Right lobe of liver (tissue), 6 donors: ENCODE measurements at regions not wholly inside any gene's neighbourhood (a gene's known extent, or its start where the extent isn't known, plus 50 kb on each side); places are given as distances from the start of the nearest gene placed in this dataset.

ENCODE experiments used
- ATAC-seq, 4 donors: fragments of 200-7000 bp; cut with Tn5 transposase; one replicate each; pipeline ENCODE4 v1.9.1; 2020; ENCODE audit warnings: mild to moderate bottlenecking in 4 of 4, moderate library complexity in 4 of 4
- DNase-seq, 3 donors: peaks; one replicate each; pipeline ENCODE4 v3.0.0-alpha.2; 2020
- H3K27ac ChIP-seq, 3 donors: fragments of 200-600 bp; one replicate each; pipeline ENCODE4 v1.8.0; 2022
- H3K27me3 ChIP-seq, 2 donors: fragments of 200-600 bp; one replicate each; pipeline ENCODE4 v1.8.0; 2022
- H3K36me3 ChIP-seq, 4 donors: fragments of 200-600 bp; sonication (generic) in 1 of 4; one replicate each; pipeline versions ENCODE4 v1.5.1 to v1.8.0; 2017 to 2022; ENCODE audit warnings: control low read depth in 1 of 4
- H3K4me1 ChIP-seq, 4 donors: fragments of 200-600 bp; sonication (generic) in 1 of 4; one replicate each; pipeline versions ENCODE4 v1.5.1 to v1.8.0; 2017 to 2022; ENCODE audit warnings: control low read depth in 1 of 4
- H3K4me3 ChIP-seq, 3 donors: fragments of 200-600 bp; one replicate each; pipeline ENCODE4 v1.8.0; 2022
- H3K9me3 ChIP-seq, 4 donors: fragments of 200-600 bp; sonication (generic) in 1 of 4; one replicate each; pipeline versions ENCODE4 v1.5.1 to v1.8.0; 2017 to 2022; ENCODE audit warnings: control low read depth in 1 of 4
- POLR2A ChIP-seq: fragments of 450-650 bp; IDR thresholded peaks from one replicate; pipeline ENCODE4 v1.6.1; 2017; ENCODE audit warnings: antibody characterized with exemption, mild to moderate bottlenecking
- WGBS: methylation state at CpG from one replicate; pipeline ENCODE4 v1.1.6; 2018; ENCODE audit warnings: low coverage, low lambda C conversion rate; ENCODE audit not compliant: insufficient coverage; ENCODE audit errors: missing lambda C conversion rate; 5-methylcytosine and 5-hydroxymethylcytosine counted together
- intact Hi-C, 2 donors: fragments of 100-400 bp; cut with DNase I; formaldehyde crosslinking; loops; one replicate each; pipeline versions ENCODE4 v1.11.2 to v1.14.1; 2022
- TF ChIP-seq, protein P1 (sequence below), 4 donors: fragments of 200-600 bp in 3 of 4; fragments of 450-650 bp in 1 of 4; IDR thresholded peaks; one replicate each; pipeline versions ENCODE4 v1.5.1 to v1.8.0; 2016 to 2022; ENCODE audit warnings: antibody characterized with exemption in 4 of 4, mild to moderate bottlenecking in 2 of 4
- donor health status: DM: no; HTN: yes; CAD: no.
- donor health status: DM: no; HTN: no; CAD: no.
- donor health status: DM: no; HTN: no; CAD: no.
- donor health status: DM: no; HTN: yes; CAD: no.
- donor health status: DM: no; HTN: yes; CAD: no.

DNA sequence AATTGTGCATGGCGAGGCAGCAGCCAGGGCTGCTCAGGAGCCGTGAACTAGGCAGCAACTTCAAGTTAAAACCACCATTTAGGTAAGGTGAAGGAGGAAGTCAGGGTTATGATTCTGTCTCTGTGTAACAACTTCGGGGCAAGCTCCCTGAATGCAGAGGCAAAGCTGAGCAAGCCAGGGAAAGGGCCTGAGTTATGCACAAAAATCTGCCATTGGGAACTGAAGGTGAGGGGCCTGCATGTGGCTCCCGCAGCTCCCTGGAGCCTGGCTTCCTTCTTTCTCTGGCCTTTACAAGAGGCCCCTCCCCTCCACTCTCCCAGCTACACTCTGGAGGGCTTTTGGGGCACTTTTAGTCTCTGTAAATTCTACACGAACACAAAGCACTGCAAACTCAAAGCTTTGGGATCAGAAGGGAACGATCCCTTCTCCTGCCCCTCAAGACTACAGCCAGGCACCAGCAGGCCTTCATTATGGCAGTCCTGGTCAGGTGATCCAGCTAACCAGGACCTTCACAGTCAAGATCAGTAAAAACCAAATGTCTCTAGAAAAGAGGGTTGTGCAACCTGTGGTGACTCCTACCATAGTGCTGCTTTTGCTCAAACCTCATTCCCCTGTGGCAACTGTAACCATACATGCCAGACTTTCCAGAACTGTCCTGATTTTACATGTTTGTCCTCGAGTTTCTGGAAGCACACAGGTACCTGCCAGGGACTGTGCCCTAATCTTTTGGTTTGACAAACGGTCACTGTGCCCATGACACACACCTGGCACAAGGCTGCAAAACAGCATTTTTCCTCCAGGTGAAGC is 67.2 kb upstream of the PTGR2 start:
- TF ChIP-seq, protein P1, sequence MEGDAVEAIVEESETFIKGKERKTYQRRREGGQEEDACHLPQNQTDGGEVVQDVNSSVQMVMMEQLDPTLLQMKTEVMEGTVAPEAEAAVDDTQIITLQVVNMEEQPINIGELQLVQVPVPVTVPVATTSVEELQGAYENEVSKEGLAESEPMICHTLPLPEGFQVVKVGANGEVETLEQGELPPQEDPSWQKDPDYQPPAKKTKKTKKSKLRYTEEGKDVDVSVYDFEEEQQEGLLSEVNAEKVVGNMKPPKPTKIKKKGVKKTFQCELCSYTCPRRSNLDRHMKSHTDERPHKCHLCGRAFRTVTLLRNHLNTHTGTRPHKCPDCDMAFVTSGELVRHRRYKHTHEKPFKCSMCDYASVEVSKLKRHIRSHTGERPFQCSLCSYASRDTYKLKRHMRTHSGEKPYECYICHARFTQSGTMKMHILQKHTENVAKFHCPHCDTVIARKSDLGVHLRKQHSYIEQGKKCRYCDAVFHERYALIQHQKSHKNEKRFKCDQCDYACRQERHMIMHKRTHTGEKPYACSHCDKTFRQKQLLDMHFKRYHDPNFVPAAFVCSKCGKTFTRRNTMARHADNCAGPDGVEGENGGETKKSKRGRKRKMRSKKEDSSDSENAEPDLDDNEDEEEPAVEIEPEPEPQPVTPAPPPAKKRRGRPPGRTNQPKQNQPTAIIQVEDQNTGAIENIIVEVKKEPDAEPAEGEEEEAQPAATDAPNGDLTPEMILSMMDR (IDR thresholded peaks at IDR 0.05) = no peak
- TF ChIP-seq POLR2A = no peak
- Histone ChIP-seq H3K4me1 (peaks cover 0 to 44% (median 24%) of the 10 kb centered on the region in 4 donors), H3K4me3 (no peak overlapping the region), H3K27me3 (no peaks in the 10 kb centered on the region), H3K9me3 (no peaks in the 10 kb centered on the region), H3K27ac (peak overlapping the region; percentile 98 to 99 (median 99)), H3K36me3 (no peaks in the 10 kb centered on the region)
- DNase-seq = peak in 1 of 3 donors; percentile 47
- peak; percentile 5 to 41 (median 17) for ATAC-seq
- 30% methylated on average over 8 of the region's 8 CpGs for WGBS
- intact Hi-C loops = no loop called here

DNA sequence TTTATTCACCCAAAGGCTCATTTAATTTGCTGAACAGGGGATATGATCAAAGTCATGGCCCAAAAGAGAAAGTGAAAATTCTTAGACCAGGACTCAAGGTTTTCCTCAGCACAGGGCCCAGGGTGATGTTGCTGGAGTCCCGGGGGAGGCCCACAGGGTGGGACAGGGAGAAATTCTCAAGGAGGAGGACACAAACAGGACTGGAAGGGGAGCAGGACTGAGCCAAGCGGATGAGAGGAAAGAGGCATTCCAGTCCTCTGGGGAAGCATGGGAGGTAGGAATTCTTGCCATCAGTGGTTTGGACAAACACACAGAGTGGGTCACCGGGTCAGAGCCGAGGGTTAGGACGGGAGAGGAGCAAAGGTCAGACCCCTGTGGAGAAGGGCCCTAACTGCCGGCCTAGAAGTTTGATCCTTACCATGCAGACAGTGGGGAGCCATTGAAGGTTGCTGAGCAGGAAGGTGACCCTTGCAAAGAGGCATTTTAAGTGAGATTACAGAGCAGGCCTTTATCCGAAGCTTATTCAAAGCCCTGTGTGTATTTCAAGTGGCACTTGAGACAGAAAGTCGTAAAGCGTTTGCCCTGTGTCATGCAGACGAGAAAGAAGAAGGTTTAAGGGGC is 68.4 kb upstream of the PTGR2 start:
- H3K4me3 ChIP-seq = peak overlapping the region in 1 of 3 donors; percentile 12
- ATAC-seq (peak; percentile 29 to 71 (median 58)), DNase-seq (peak; percentile 59 to 83 (median 79))
- H3K27me3 ChIP-seq = no peaks in the 10 kb centered on the region
- WGBS = 27% methylated on average over 10 of the region's 10 CpGs
- intact Hi-C loops = no loop called here
- TF ChIP-seq, protein P1 (IDR thresholded peaks at IDR 0.05) = no peak
- no peak for TF ChIP-seq POLR2A
- peaks cover 0 to 46% (median 24%) of the 10 kb centered on the region in 4 donors for H3K4me1 ChIP-seq
- H3K36me3 ChIP-seq = no peaks in the 10 kb centered on the region
- H3K9me3 ChIP-seq = no peaks in the 10 kb centered on the region
- peak overlapping the region; percentile 98 to 99 (median 99) for H3K27ac ChIP-seq

DNA sequence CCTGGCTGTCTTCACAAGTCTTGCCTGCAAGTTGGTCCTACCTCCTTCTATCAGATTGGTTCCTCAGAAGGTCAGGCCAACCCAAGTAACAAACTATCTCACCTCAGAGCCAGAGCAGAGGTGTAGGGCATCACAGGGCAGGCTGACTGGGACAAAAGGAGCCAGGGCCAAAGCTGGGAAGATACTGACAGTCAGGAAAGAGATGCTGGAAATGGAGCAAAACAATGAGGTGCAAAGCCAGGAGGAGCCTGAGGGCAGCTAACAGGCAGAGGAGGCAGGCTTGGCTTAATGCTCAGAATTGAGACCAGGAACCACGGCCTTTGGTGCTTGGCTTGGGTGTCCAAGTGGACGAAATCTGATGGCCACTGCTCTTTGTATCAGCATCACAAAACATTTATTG is 68.4 kb upstream of the PNMA1 start:
- intact Hi-C loops = no loop called here
- peaks cover 0 to 41% (median 24%) of the 10 kb centered on the region in 4 donors for H3K4me1 ChIP-seq
- no peak for TF ChIP-seq POLR2A
- TF ChIP-seq, protein P1 (IDR thresholded peaks at IDR 0.05) = no peak
- no peak for ATAC-seq
- no peaks in the 10 kb centered on the region for H3K27me3 ChIP-seq
- no peaks in the 10 kb centered on the region for H3K36me3 ChIP-seq
- 53% methylated on average over 2 of the region's 2 CpGs for WGBS
- peak overlapping the region; percentile 98 to 99 (median 99) for H3K27ac ChIP-seq
- no peaks in the 10 kb centered on the region for H3K9me3 ChIP-seq
- no peak overlapping the region for H3K4me3 ChIP-seq
- DNase-seq = peak in 1 of 3 donors; percentile 16

GRCh38 chr14:73780896-73781295 is 66.7 kb upstream of the PNMA1 start:
- WGBS = 79% methylated on average over 3 of the region's 3 CpGs
- no peak for DNase-seq
- Histone ChIP-seq H3K27me3 (no peaks in the 10 kb centered on the region), H3K36me3 (no peaks in the 10 kb centered on the region), H3K4me1 (peaks cover 0 to 41% (median 24%) of the 10 kb centered on the region in 4 donors), H3K4me3 (no peak overlapping the region), H3K27ac (no peak overlapping the region), H3K9me3 (no peaks in the 10 kb centered on the region)
- TF ChIP-seq, protein P1 (IDR thresholded peaks at IDR 0.05) = no peak
- TF ChIP-seq POLR2A = no peak
- intact Hi-C loops = no loop called here
- no peak for ATAC-seq
